Activated CD8-positive, alpha-beta memory T cell treated with anti-CD3 and anti-CD28 coated beads, Interleukin-2, amount 10 ng/mL, durations not matched to agents 7 days and 5 days (primary cell): ENCODE measurements at regions not wholly inside any gene's neighbourhood (a gene's known extent, or its start where the extent isn't known, plus 50 kb on each side); places are given as distances from the start of the nearest gene placed in this dataset.

Experiments
- ATAC-seq: fragments of 150-1000 bp; cut with Tn5 transposase; one replicate; pipeline ENCODE4 v1.10.0; 2021; ENCODE audit warnings: moderate library complexity
- CTCF ChIA-PET: fragments of 350-600 bp; sonication (Branson Sonifier 250); formaldehyde crosslinking; loops from one replicate; lab custom pipeline; 2021; ENCODE audit warnings: antibody characterized with exemption; lab: Charles Lee
- DNase-seq: peaks from one replicate; pipeline ENCODE4 v3.0.0-alpha.2; 2020
- H3K27ac Mint-ChIP-seq: one replicate; pipeline ENCODE4 v1.8.0; 2021; ENCODE audit warnings: mild to moderate bottlenecking, mixed read lengths
- H3K27me3 Mint-ChIP-seq: one replicate; pipeline ENCODE4 v1.8.0; 2021; ENCODE audit warnings: mixed read lengths
- H3K36me3 Mint-ChIP-seq: one replicate; pipeline ENCODE4 v1.8.0; 2021; ENCODE audit warnings: mild to moderate bottlenecking, mixed read lengths
- H3K4me1 Mint-ChIP-seq: one replicate; pipeline ENCODE4 v1.8.0; 2021; ENCODE audit warnings: mixed read lengths
- H3K4me3 Mint-ChIP-seq: one replicate; pipeline ENCODE4 v1.8.0; 2021; ENCODE audit warnings: mild to moderate bottlenecking, moderate library complexity, mixed read lengths
- H3K9me3 Mint-ChIP-seq: one replicate; pipeline ENCODE4 v1.8.0; 2022; ENCODE audit warnings: low read depth, mixed read lengths

DNA sequence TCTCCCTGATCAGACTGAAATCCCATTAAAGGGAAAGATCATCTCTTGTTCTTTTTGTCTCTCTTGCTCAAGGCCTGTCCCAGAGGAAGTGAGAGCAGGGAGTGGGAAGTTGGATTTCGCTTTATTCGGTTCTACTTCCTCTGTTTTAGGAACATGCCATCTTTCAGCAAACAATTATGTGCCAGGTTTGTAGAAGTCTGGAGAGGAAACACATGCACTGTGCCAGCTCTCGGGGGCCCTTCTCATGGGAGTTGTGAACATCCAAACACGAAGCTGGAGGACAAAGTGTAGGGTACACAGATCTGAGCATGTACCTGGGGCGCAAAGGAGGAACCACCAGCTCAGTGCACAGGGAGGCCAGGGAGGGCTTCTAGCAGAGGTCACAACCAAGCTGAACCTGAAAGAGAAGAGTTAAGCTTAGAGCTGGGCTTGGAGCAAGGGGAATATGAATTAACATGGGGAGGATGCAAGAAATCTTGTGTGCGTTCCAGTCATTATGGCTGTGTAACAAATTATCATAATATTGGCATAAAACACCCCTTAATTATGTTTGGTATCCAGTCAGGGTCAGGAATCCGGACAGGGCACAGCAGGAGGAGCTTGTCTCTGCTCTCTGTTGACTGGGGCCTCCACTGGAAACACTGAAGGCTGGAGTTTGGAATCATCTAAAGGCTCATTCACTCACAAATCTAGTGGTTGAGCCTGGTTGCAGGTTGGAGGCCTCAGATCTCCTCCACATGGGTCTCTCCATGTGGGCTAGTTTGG, 128.6 kb downstream of the ZFP36L2 start:
- peaks cover 2% of the 10 kb centered on the region for H3K9me3 Mint-ChIP-seq
- no peak for DNase-seq
- H3K36me3 Mint-ChIP-seq = peaks cover 1% of the 10 kb centered on the region
- no peaks in the 10 kb centered on the region for H3K27me3 Mint-ChIP-seq
- H3K27ac Mint-ChIP-seq = no peak overlapping the region
- CTCF ChIA-PET = no interaction called here
- no peaks in the 10 kb centered on the region for H3K4me1 Mint-ChIP-seq
- ATAC-seq = no peak
- no peak overlapping the region for H3K4me3 Mint-ChIP-seq

DNA sequence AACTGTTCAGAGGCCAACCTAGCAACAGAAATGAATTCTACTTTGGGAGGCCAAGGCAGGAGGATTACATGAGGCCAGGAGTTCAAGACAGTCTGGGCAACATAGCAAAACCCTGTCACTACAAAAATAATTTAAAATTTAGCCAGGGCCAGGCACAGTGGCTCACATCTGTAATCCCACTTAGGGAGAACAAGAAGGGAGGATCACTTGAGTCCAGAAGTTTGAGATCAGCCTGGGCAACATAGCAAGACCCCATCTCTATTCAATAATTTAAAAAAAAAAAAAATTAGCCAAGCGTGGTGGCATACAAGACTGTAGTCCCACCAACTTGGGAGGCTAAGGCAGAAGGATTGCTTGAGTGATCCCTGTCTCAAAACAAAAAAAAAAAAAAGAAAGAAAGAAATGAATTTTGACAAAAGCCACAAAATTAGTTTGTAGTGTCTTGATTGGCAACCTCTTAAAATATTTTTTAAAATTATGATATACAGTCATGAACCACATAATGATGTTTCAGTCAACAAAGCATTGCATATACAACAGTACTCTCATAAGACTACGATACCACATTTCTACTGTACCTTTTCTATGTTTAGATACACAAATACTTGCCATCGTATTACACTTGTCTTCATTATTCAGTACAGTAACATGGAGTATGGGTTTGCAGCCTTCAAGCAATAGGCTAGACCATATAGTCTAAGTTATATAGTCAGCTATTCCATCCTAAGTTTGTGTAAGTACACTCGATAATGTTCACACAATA, 130.7 kb downstream of the ZFP36L2 start:
- peaks cover 2% of the 10 kb centered on the region for H3K9me3 Mint-ChIP-seq
- H3K27me3 Mint-ChIP-seq = no peaks in the 10 kb centered on the region
- no peak overlapping the region for H3K27ac Mint-ChIP-seq
- CTCF ChIA-PET = no interaction called here
- H3K4me3 Mint-ChIP-seq = no peak overlapping the region
- no peak for ATAC-seq
- H3K36me3 Mint-ChIP-seq = peaks cover 4% of the 10 kb centered on the region
- H3K4me1 Mint-ChIP-seq = no peaks in the 10 kb centered on the region
- DNase-seq = no peak

DNA sequence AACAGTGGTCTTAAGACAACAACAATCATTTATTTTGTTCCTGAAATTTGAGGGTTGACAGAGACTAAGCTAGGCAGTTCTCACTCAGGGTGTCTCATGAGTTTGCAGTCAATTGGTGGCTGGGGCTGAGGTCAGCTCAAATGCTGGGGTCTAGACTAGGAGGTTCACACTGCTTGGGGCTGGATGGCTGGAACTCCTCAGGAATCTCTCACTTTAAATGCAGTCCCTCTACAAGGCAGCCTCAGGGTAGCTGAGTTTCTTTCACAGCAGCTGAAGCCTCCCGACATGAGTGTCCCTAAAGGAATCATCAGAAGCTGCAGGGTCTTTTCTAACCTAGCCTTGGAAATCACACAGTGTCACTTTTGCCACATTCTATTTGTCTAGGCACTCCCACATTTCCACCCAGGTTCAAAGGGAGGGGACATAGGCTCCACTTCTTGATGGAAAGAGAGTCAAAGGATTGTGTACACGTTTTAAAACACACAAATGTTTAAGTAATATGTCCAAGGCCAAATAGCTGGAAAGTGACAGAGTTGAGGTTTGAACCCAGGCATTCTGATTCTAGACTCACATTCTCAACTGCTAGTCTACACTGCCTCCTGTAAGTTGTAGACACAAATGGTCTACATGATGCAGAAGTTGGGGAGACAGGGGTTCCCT, 133.8 kb downstream of the ZFP36L2 start:
- ATAC-seq = no peak

DNA sequence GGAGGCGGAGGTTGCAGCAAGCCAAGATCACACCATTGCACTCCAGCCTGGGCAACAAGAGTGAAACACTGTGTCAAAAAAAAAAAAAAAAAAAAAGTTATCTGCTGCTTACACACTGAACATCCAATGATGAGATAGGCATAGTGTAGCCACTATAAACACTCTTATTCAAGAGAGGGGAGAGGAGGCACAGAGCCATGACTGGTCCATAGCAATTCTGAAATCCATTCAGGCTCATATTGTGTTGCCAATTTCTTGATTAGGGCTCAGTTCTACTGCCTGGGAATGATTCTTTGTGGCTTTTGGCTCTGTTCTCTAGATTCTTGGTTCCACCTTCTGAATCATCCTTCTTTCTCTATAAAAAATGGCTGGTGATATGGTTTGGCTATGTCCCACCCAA, 136.1 kb downstream of the ZFP36L2 start:
- Mint-ChIP-seq H3K27me3 (peaks cover 4% of the 10 kb centered on the region), H3K4me1 (no peaks in the 10 kb centered on the region), H3K9me3 (peaks cover 5% of the 10 kb centered on the region), H3K4me3 (no peak overlapping the region), H3K27ac (no peak overlapping the region), H3K36me3 (peaks cover 6% of the 10 kb centered on the region)
- DNase-seq (no peak), ATAC-seq (no peak)
- CTCF ChIA-PET = no interaction called here

More for the DNA sequence above, 133.8 kb downstream of the ZFP36L2 start:
- Mint-ChIP-seq H3K4me3 (no peak overlapping the region), H3K36me3 (peaks cover 6% of the 10 kb centered on the region), H3K9me3 (peaks cover 5% of the 10 kb centered on the region), H3K4me1 (no peaks in the 10 kb centered on the region), H3K27ac (no peak overlapping the region), H3K27me3 (peaks cover 4% of the 10 kb centered on the region)
- DNase-seq = no peak
- CTCF ChIA-PET = no interaction called here

DNA sequence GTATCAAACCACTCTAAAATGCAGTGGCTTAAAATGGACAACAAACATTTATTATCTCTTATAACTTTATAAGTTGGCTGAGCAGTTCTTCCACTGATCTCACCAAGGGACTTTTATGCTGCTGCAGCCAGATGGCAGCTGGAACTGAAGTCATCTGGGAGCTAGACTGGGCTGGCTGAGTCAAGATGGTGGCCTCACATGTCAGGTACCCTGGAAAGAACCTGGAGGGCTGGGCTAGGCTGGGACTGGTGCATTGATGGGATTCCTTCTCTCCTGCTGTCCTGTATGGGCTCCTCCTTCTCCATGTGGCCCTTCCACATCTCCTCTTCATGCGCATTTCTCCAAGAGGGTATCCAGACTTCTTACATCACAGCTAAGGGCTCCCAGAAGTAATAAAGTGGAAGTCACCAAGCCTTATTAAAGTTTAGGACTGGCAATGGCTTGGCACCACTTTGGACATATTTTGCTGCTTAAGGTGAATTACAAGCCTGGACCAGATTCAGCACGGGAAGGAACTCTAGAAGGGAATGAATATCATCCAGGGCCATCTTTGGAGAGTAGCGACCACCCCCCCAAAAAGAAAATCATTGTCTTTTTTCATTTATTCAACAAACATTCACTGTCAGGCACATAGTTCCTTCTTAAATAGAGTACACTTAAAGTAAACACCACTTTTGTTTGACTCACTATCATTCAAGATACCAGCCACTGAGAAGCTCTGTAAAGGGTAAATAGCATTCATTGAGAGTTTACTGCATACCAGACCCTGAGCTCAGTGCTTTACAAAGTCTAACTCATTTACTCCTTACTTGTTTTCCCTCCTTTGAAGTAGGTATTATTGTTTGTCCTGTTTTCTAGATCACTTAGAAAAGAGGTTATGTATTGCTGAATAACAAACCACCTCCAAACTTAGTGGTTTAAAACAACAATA, 138.0 kb downstream of the ZFP36L2 start:
- no peak for ATAC-seq
- no peak overlapping the region for H3K27ac Mint-ChIP-seq
- no peak overlapping the region for H3K4me3 Mint-ChIP-seq
- H3K4me1 Mint-ChIP-seq = no peaks in the 10 kb centered on the region
- DNase-seq = no peak
- CTCF ChIA-PET = no interaction called here
- peaks cover 4% of the 10 kb centered on the region for H3K27me3 Mint-ChIP-seq
- H3K9me3 Mint-ChIP-seq = peaks cover 5% of the 10 kb centered on the region
- peaks cover 5% of the 10 kb centered on the region for H3K36me3 Mint-ChIP-seq

DNA sequence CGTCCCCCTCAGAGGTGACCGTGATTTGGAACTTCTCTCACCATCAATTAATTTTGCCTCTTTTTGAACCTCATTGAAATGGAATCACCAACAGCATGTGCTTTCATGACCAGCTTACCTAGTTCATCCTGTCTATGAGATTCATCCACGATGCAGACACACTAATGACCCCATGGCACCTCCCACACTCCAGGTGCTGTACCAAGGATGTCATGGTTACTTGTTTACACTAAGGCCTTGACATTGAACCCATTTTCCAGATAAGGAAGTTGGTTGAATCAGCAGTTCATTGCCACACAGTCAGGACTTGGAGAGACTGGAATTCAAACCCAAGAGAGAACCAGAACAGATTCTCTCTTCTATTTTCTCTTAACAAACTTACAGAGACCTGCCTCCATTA, 139.0 kb downstream of the ZFP36L2 start:
- H3K9me3 Mint-ChIP-seq = peaks cover 4% of the 10 kb centered on the region
- DNase-seq (no peak), ATAC-seq (no peak)
- H3K27ac Mint-ChIP-seq = no peak overlapping the region
- H3K4me1 Mint-ChIP-seq = no peaks in the 10 kb centered on the region
- peaks cover 5% of the 10 kb centered on the region for H3K36me3 Mint-ChIP-seq
- H3K4me3 Mint-ChIP-seq = no peak overlapping the region
- CTCF ChIA-PET = no interaction called here
- H3K27me3 Mint-ChIP-seq = peaks cover 4% of the 10 kb centered on the region

DNA sequence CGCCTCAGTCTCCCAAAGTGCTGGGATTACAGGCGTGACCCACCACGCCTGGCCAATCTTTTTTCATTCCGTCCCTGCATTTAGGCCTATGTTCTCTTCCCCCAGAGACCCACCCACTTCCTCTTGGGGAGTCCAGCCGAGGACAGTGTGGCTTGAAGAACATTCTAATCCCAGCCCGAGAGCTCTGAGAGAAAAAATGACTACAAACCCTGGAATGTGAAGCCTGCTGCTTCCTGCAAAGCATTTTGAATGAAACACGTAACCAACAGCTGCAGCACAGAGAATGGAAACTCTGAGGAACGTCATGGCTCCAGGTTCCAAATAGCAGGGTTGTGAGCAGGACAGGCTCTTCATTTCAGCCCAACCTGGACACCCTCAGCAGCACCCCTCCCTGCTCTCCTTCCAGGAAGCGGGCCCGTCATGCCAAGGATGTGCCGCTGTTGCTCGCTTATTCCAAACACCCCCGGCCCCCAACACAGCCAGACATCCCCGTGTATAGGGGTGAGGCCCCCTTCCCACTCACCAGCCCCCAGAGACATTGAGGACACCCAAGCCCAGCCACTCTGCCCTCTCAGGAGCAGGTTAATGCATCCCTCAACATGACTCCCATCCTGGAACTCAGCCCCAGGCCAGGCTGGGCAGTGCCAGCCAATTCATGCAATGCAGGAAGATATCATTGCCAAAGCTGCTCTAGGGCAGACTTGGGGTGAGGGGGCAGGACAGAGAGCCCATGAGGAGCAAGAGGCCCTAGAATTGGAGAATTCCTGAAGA, 139.8 kb downstream of the ZFP36L2 start:
- DNase-seq = no peak
- ATAC-seq = no peak
- peaks cover 4% of the 10 kb centered on the region for H3K9me3 Mint-ChIP-seq
- CTCF ChIA-PET = no interaction called here
- no peak overlapping the region for H3K4me3 Mint-ChIP-seq
- H3K4me1 Mint-ChIP-seq = no peaks in the 10 kb centered on the region
- peaks cover 4% of the 10 kb centered on the region for H3K27me3 Mint-ChIP-seq
- peaks cover 2% of the 10 kb centered on the region for H3K36me3 Mint-ChIP-seq
- H3K27ac Mint-ChIP-seq = no peak overlapping the region

DNA sequence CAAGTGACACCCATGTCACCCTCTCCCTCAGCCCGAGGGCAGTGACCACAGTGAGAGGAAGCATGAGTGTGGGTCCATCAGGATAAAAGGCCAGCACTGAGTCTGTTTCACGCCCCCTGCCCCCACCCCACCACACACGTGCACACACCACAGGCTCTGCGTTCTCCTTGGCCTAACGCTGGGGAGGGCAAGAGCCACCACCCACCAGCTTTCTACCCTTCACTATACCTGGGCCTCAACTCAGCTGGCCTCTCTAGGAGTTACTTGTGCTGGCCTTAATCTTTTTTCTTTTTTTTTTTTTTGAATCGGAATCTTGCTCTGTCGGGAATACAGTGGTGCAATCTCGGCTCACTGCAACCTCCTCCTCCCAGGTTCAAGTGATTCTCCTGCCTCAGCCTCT, 140.5 kb downstream of the ZFP36L2 start:
- CTCF ChIA-PET = no interaction called here
- Mint-ChIP-seq H3K9me3 (peaks cover 4% of the 10 kb centered on the region), H3K4me3 (no peak overlapping the region), H3K27ac (no peak overlapping the region), H3K4me1 (no peaks in the 10 kb centered on the region), H3K27me3 (peaks cover 4% of the 10 kb centered on the region), H3K36me3 (peaks cover 2% of the 10 kb centered on the region)
- no peak for DNase-seq
- ATAC-seq = no peak

DNA sequence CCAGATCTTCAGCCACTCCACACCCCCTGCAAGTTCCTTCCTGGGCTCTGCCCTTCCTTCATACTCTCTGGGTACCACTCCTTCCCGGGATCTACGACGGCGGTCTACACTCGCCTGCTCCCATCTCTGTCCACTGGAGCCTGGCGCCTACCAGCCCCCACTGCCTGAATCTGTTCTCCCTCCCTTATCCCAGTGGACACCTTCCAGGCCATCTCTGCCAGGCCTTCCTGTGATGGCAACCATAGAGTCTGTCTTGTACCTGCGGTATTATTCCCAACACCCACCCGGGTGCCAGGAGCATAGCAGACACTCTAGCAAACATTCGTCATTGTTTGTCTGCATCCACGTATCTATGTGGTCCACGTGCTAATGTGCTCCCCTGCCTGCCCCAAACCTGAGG, 140.9 kb downstream of the ZFP36L2 start:
- H3K36me3 Mint-ChIP-seq = peaks cover 2% of the 10 kb centered on the region
- no peak overlapping the region for H3K4me3 Mint-ChIP-seq
- H3K27me3 Mint-ChIP-seq = peaks cover 4% of the 10 kb centered on the region
- DNase-seq (no peak), ATAC-seq (no peak)
- no peaks in the 10 kb centered on the region for H3K4me1 Mint-ChIP-seq
- no peak overlapping the region for H3K27ac Mint-ChIP-seq
- CTCF ChIA-PET = no interaction called here
- H3K9me3 Mint-ChIP-seq = peaks cover 4% of the 10 kb centered on the region

DNA sequence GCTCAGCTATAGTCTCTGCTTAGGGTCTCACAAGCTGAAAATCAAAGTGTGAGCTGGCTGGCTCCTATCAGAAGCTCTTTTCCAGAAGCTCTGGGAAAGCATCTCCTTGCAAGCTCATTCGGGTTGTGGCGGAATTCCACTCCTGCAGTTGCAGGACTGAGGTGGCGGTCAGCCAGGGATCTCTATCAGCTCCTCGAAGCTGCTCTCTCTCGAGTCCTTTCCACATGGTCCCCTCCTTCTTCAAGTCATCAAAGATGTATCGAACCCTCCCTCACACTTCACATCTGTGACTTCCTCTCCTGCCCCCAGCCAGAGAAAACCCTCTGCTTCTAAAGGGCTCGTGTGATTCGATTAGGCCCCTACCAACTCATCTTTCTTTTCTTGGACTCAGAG, 141.7 kb downstream of the ZFP36L2 start:
- DNase-seq (no peak), ATAC-seq (no peak)
- CTCF ChIA-PET = interaction anchor here (0.6 to 1.0 kb wide), 2 partner anchors 33 to 145 kb away, joined by 3 read pairs; no protein-coding TSS in a partner anchor
- Mint-ChIP-seq H3K36me3 (peaks cover under 1% of the 10 kb centered on the region), H3K4me1 (no peaks in the 10 kb centered on the region), H3K9me3 (peaks cover under 1% of the 10 kb centered on the region), H3K27ac (no peak overlapping the region), H3K4me3 (no peak overlapping the region), H3K27me3 (peaks cover 4% of the 10 kb centered on the region)

DNA sequence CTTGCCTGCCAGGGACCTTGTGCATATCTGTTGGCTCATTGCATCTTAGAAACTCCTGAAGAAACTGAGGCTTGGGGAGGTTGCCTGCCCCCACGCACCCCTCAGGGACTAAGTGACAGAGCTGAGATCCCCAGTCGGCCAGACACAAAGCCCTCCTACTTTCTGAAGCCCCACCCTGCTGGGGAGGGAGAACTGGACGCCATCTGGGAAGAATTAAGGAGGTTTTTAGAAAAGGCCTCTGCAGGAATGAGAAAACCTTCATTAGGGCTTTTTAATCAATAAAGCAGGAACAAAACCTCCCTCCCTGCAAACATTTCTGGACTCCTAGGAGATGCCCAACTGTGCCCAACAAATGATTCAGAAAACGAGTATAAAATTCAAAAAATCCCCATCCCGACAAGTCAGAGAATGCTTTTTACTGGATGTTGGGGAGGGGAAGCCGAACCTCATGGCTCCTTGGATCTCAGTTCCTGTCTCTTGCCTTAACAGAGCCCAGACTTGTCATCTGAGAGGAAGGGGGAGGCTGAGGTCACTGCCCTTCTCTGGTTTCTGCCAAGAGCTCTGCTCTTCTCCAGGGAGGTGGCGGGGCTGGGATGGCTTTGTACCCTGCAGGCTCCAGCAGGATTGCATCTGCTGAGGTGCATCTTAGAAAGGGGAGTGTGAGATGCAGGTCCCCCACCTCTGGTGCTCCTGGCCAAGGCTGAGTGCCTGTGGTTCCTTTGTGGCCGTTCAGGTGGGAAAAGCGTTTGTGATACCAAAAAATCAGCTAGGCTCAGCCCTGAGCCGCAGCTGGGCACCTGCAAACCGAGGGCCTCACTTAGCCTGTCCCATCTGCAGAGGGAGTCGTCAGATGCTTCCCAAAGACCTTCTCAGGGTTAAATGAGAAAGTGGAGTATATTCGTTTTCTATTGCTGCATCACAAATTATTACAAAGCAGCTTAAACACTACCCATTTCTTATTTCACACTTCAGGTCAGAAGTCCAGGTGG, 142.4 kb downstream of the ZFP36L2 start:
- Mint-ChIP-seq H3K27ac (no peak overlapping the region), H3K27me3 (peaks cover 4% of the 10 kb centered on the region), H3K4me3 (no peak overlapping the region), H3K36me3 (no peaks in the 10 kb centered on the region), H3K9me3 (no peaks in the 10 kb centered on the region), H3K4me1 (no peaks in the 10 kb centered on the region)
- CTCF ChIA-PET = interaction anchor here (0.6 to 1.0 kb wide), 2 partner anchors 32 to 146 kb away, joined by 3 read pairs; no protein-coding TSS in a partner anchor
- ATAC-seq = no peak
- no peak for DNase-seq
